ENCODE measurements at regions not wholly inside any gene's neighbourhood (a gene's known extent, or its start where the extent isn't known, plus 50 kb on each side); places are given as distances from the start of the nearest gene placed in this dataset.
"Not testable (repeated sequence)": the region's sequence is repeated elsewhere in the genome, so short reads cannot be mapped to it uniquely, and the experiment has no call there.

DNA sequence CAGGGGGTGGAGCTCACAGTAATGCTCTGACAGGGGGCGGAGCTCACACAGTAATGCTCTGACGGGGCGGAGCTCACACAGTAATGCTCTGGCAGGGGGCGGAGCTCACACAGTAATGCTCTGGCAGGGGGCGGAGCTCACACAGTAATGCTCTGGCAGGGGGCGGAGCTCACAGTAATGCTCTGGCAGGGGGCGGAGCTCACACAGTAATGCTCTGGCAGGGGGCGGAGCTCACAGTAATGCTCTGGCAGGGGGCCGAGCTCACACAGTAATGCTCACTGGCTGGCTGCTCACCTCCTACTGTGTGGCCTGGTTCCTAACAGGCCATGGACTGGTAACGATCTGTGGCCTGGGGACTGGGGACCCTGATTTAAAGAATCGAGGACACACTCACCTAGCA is 53.9 kb upstream of the TNK2 start:
- TF ChIP-seq, protein P1, sequence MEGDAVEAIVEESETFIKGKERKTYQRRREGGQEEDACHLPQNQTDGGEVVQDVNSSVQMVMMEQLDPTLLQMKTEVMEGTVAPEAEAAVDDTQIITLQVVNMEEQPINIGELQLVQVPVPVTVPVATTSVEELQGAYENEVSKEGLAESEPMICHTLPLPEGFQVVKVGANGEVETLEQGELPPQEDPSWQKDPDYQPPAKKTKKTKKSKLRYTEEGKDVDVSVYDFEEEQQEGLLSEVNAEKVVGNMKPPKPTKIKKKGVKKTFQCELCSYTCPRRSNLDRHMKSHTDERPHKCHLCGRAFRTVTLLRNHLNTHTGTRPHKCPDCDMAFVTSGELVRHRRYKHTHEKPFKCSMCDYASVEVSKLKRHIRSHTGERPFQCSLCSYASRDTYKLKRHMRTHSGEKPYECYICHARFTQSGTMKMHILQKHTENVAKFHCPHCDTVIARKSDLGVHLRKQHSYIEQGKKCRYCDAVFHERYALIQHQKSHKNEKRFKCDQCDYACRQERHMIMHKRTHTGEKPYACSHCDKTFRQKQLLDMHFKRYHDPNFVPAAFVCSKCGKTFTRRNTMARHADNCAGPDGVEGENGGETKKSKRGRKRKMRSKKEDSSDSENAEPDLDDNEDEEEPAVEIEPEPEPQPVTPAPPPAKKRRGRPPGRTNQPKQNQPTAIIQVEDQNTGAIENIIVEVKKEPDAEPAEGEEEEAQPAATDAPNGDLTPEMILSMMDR (IDR thresholded peaks at IDR 0.05), result not testable (repeated sequence)
- not testable (repeated sequence) for TF ChIP-seq POLR2A, EP300 (IDR thresholded peaks at IDR 0.05)

Data from ovary (tissue), 3 donors.